GM12878 (cell line): ENCODE measurements at regions not wholly inside any gene's neighbourhood (a gene's known extent, or its start where the extent isn't known, plus 50 kb on each side); places are given as distances from the start of the nearest gene placed in this dataset.

Experiments used
- ATAC-seq: fragments of 200-7000 bp; cut with Tn5 transposase; 3 replicates; pipeline ENCODE4 v1.9.1; 2020; ENCODE audit warnings: mild to moderate bottlenecking, moderate library complexity
- BruUV-seq: library from RNA; stranded (reverse); fragments of 400-500 nt; replicated peaks from 2 replicates; lab custom pipeline; 2021; lab: Mats Ljungman, UMichigan
- CTCF ChIA-PET: fragments of 300-600 bp; sonication (Branson Sonifier 250); formaldehyde crosslinking; extraction: SDS; loops from one replicate; lab custom pipeline; 2021; ENCODE audit warnings: inconsistent platforms; lab: Yijun Ruan, JAX
- POLR2A ChIA-PET: fragments of 350-600 bp; formaldehyde crosslinking; extraction: SDS; loops from one replicate; lab custom pipeline; 2021; ENCODE audit warnings: inconsistent platforms; lab: Charles Lee
- RAD21 ChIA-PET: fragments of 300-600 bp; sonication (Branson Sonifier 250); formaldehyde crosslinking; loops from one replicate; lab custom pipeline; 2023; ENCODE audit warnings: antibody characterized with exemption; ENCODE audit not compliant: unreplicated experiment; lab: Charles Lee
- SMC1A ChIA-PET: fragments of 300-600 bp; sonication (Branson Sonifier 250); formaldehyde crosslinking; loops from one replicate; lab custom pipeline; 2023; ENCODE audit not compliant: unreplicated experiment, uncharacterized antibody; lab: Charles Lee
- DNase-seq: peaks from one replicate; pipeline ENCODE4 v3.0.0-alpha.2; 2011; ENCODE audit warnings: low read depth, low spot score
- FAIRE-seq: peaks from 3 replicates; lab custom pipeline; 2011; peaks lifted over from hg19 to GRCh38; lab: Jason Lieb, UNC
- H2AFZ ChIP-seq: 2 replicates; pipeline ENCODE4 v1.6.0; 2011; ENCODE audit warnings: low read depth, low read length, control low read depth; ENCODE audit not compliant: control insufficient read depth
- H3K27ac ChIP-seq: 2 replicates; pipeline ENCODE4 v1.5.1; 2011; ENCODE audit warnings: control low read depth; ENCODE audit not compliant: control insufficient read depth, insufficient read depth
- H3K27me3 ChIP-seq, 2 experiments: replicated peaks in 1 of 2; 2 replicates each; pipeline versions ENCODE4 v1.6.0 to v1.6.1; 2011; ENCODE audit warnings: low read length in 1 of 2; ENCODE audit not compliant: control insufficient read depth in 2 of 2, insufficient read depth in 2 of 2
- H3K36me3 ChIP-seq, 2 experiments: 2 replicates each; pipeline ENCODE4 v1.5.1; 2011; ENCODE audit warnings: low read length in 1 of 2; ENCODE audit not compliant: control insufficient read depth in 2 of 2, insufficient read depth in 2 of 2
- H3K4me1 ChIP-seq: 2 replicates; pipeline ENCODE4 v1.6.1; 2011; ENCODE audit warnings: mild to moderate bottlenecking, low read length, moderate library complexity, mixed read lengths; ENCODE audit not compliant: control insufficient read depth, insufficient read depth
- H3K4me2 ChIP-seq: 2 replicates; pipeline ENCODE4 v1.6.0; 2011; ENCODE audit warnings: control low read depth; ENCODE audit not compliant: control insufficient read depth, insufficient read depth
- H3K4me3 ChIP-seq: fragments of 200-600 bp; sonication (generic); 2 replicates; pipeline ENCODE4 v1.5.1; 2016
- H3K79me2 ChIP-seq: 2 replicates; pipeline ENCODE4 v1.6.0; 2011; ENCODE audit warnings: low read length; ENCODE audit not compliant: control insufficient read depth, insufficient read depth
- H3K9ac ChIP-seq: 2 replicates; pipeline ENCODE4 v1.8.0; 2011; ENCODE audit warnings: low read length, control low read depth, mixed read lengths; ENCODE audit not compliant: control insufficient read depth, insufficient read depth
- H3K9me3 ChIP-seq: replicated peaks from 3 replicates; pipeline ENCODE4 v1.5.1; 2011; ENCODE audit warnings: mild to moderate bottlenecking, low read length; ENCODE audit not compliant: control insufficient read depth, insufficient read depth
- H4K20me1 ChIP-seq: 2 replicates; pipeline ENCODE4 v1.6.0; 2011; ENCODE audit not compliant: control insufficient read depth, insufficient read depth
- BMI1 ChIP-seq: fragments of 450-650 bp; IDR thresholded peaks from 2 replicates; pipeline ENCODE4 v1.6.1; 2016; ENCODE audit warnings: mild to moderate bottlenecking, moderate library complexity, borderline replicate concordance
- BRCA1 ChIP-seq: IDR thresholded peaks from 2 replicates; pipeline ENCODE4 v1.6.1; 2011; ENCODE audit warnings: low read depth, low read length, improper control_type of control experiment
- HCFC1 ChIP-seq: fragments of 150-350 bp; IDR thresholded peaks from 2 replicates; pipeline ENCODE4 v1.6.1; 2014; ENCODE audit warnings: low read length
- HDAC2 ChIP-seq: fragments of 200-600 bp; sonication (generic); IDR thresholded peaks from 2 replicates; pipeline ENCODE4 v1.6.1; 2017
- KAT2A ChIP-seq: conservative IDR thresholded peaks from 2 replicates; pipeline ENCODE4 v1.6.1; 2011; ENCODE audit warnings: low read depth, low read length; ENCODE audit not compliant: control insufficient read depth
- NBN ChIP-seq: fragments of 450-650 bp; IDR thresholded peaks from 2 replicates; pipeline ENCODE4 v1.6.1; 2016
- NR2C2 ChIP-seq: IDR thresholded peaks from 2 replicates; pipeline ENCODE4 v1.6.1; 2011; ENCODE audit warnings: borderline replicate concordance, low read depth; ENCODE audit not compliant: control insufficient read depth, insufficient read length
- SMAD1 ChIP-seq: fragments of 450-650 bp; IDR thresholded peaks from 2 replicates; pipeline ENCODE4 v1.6.1; 2018; ENCODE audit warnings: mild to moderate bottlenecking, low read depth; ENCODE audit not compliant: partially characterized antibody
- SMARCA5 ChIP-seq: fragments of 450-650 bp; IDR thresholded peaks from 2 replicates; pipeline ENCODE4 v1.6.1; 2017; ENCODE audit warnings: mild to moderate bottlenecking
- TBL1XR1 ChIP-seq: IDR thresholded peaks from 2 replicates; pipeline ENCODE4 v1.6.1; 2012; ENCODE audit warnings: low read depth, low read length, improper control_type of control experiment
- ZNF207 ChIP-seq: fragments of 450-650 bp; IDR thresholded peaks from 2 replicates; pipeline ENCODE4 v1.6.1; 2014; ENCODE audit warnings: antibody characterized with exemption, mild to moderate bottlenecking, borderline replicate concordance
- whole genome bisulfite sequencing: methylation state at CpG from one replicate; pipeline ENCODE4 v1.1.6; 2016; ENCODE audit warnings: low lambda C conversion rate; ENCODE audit not compliant: insufficient replicate concordance, insufficient coverage; ENCODE audit errors: missing lambda C conversion rate; 5-methylcytosine and 5-hydroxymethylcytosine counted together
- in situ Hi-C: fragments of 300-500 bp; cut with MboI; formaldehyde crosslinking; loops from 9 replicates; pipeline ENCODE4 v1.14.3; 2018; ENCODE audit warnings: mixed read lengths
- intact Hi-C: fragments of 100-400 bp; cut with micrococcal nuclease; formaldehyde crosslinking; loops from one replicate; pipeline ENCODE4 v1.14.2; 2022; ENCODE audit not compliant: unreplicated experiment
- TF ChIP-seq, protein P1 (sequence below): IDR thresholded peaks from 2 replicates; pipeline ENCODE4 v1.6.1; 2012; ENCODE audit warnings: low read depth, low read length, improper control_type of control experiment
- TF ChIP-seq, protein P2 (sequence below): fragments of 450-650 bp; IDR thresholded peaks from 2 replicates; pipeline ENCODE4 v1.6.1; 2017; ENCODE audit warnings: mild to moderate bottlenecking, low read depth, inconsistent platforms; ENCODE audit not compliant: poor library complexity, severe bottlenecking
- TF ChIP-seq, protein P3 (sequence below): fragments of 450-650 bp; IDR thresholded peaks from 2 replicates; pipeline ENCODE4 v1.6.1; 2016; ENCODE audit warnings: mild to moderate bottlenecking

DNA sequence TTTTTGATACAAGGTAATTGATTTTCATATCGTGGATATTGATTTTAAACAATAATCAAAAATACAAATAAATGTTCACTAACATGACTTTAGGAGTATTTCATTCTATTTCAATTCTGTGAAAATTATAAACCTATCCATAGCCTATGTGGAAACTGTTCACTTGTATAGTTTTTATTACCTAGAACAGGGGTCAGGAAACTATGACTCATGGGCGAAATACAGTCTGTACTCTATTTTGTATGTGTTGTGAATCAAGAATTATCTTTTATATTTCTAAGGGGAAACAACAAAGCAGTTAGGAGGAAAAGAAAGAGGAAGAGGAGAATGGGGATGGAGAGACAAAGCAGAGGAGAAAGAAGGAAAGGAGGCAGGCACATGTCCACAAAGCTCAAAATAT, 181.7 kb upstream of the VRK2 start:
- in situ Hi-C loops = no loop called here
- POLR2A ChIA-PET = interaction anchor here (1.3 kb wide), 1 partner anchor 9 kb away, joined by 3 read pairs; no protein-coding TSS in a partner anchor
- SMC1A ChIA-PET = interaction anchor here (0.9 to 4.8 kb wide), 6 partner anchors 9 to 55 kb away, joined by 3 to 25 read pairs (median 8); no protein-coding TSS in a partner anchor
- no peaks in the 10 kb centered on the region for H3K79me2 ChIP-seq
- CTCF ChIA-PET = interaction anchor here (1.4 to 1.9 kb wide), 2 partner anchors 9 to 31 kb away, joined by 3 to 4 read pairs; no protein-coding TSS in a partner anchor
- H4K20me1 ChIP-seq = no peaks in the 10 kb centered on the region
- no peaks in the 10 kb centered on the region for H3K27me3 ChIP-seq
- ATAC-seq = no peak
- RAD21 ChIA-PET = interaction anchor here (0.8 to 3.5 kb wide), 2 partner anchors 12 to 41 kb away, joined by 3 to 9 read pairs; no protein-coding TSS in a partner anchor
- 48% methylated on average over 2 of the region's 2 CpGs for WGBS
- no peak overlapping the region for H3K4me3 ChIP-seq
- FAIRE-seq = no peak
- H3K4me2 ChIP-seq = no peak overlapping the region
- no peaks in the 10 kb centered on the region for H3K9me3 ChIP-seq
- DNase-seq = no peak
- no peak overlapping the region for H2AFZ ChIP-seq
- H3K27ac ChIP-seq = no peak overlapping the region
- no TSS peak for BruUV-seq
- H3K36me3 ChIP-seq = no peaks in the 10 kb centered on the region
- no peak overlapping the region for H3K9ac ChIP-seq
- no peaks in the 10 kb centered on the region for H3K4me1 ChIP-seq
- TF ChIP-seq, protein P1, sequence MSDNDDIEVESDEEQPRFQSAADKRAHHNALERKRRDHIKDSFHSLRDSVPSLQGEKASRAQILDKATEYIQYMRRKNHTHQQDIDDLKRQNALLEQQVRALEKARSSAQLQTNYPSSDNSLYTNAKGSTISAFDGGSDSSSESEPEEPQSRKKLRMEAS = no peak
- TF ChIP-seq ZNF207 (no peak), SMARCA5 (no peak), TBL1XR1 (no peak), HCFC1 (no peak), BRCA1 (no peak), NR2C2 (no peak), SMAD1 (no peak), KAT2A (no peak), NBN (no peak), BMI1 (no peak), HDAC2 (no peak)
- TF ChIP-seq, protein P2, sequence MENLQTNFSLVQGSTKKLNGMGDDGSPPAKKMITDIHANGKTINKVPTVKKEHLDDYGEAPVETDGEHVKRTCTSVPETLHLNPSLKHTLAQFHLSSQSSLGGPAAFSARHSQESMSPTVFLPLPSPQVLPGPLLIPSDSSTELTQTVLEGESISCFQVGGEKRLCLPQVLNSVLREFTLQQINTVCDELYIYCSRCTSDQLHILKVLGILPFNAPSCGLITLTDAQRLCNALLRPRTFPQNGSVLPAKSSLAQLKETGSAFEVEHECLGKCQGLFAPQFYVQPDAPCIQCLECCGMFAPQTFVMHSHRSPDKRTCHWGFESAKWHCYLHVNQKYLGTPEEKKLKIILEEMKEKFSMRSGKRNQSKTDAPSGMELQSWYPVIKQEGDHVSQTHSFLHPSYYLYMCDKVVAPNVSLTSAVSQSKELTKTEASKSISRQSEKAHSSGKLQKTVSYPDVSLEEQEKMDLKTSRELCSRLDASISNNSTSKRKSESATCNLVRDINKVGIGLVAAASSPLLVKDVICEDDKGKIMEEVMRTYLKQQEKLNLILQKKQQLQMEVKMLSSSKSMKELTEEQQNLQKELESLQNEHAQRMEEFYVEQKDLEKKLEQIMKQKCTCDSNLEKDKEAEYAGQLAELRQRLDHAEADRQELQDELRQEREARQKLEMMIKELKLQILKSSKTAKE = no peak
- TF ChIP-seq, protein P3, sequence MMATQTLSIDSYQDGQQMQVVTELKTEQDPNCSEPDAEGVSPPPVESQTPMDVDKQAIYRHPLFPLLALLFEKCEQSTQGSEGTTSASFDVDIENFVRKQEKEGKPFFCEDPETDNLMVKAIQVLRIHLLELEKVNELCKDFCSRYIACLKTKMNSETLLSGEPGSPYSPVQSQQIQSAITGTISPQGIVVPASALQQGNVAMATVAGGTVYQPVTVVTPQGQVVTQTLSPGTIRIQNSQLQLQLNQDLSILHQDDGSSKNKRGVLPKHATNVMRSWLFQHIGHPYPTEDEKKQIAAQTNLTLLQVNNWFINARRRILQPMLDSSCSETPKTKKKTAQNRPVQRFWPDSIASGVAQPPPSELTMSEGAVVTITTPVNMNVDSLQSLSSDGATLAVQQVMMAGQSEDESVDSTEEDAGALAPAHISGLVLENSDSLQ = no peak
- intact Hi-C loops = no loop called here
